Upper lobe of left lung (tissue), 6 donors: ENCODE measurements at regions not wholly inside any gene's neighbourhood (a gene's known extent, or its start where the extent isn't known, plus 50 kb on each side); places are given as distances from the start of the nearest gene placed in this dataset.
"Not testable (repeated sequence)": the region's sequence is repeated elsewhere in the genome, so short reads cannot be mapped to it uniquely, and the experiment has no call there.

ENCODE experiments used
- ATAC-seq, 2 donors: fragments of 200-7000 bp; cut with Tn5 transposase; one replicate each; pipeline ENCODE4 v1.9.1; 2022; ENCODE audit warnings: mild to moderate bottlenecking in 2 of 2, moderate library complexity in 2 of 2; ENCODE audit not compliant: low FRiP score in 2 of 2
- DNase-seq, 2 donors: peaks; one replicate each; pipeline ENCODE4 v3.0.0-alpha.2; 2019 to 2020
- H3K27ac ChIP-seq, 4 donors: fragments of 200-600 bp; sonication (generic); one replicate each; pipeline ENCODE4 v1.5.1; 2016 to 2019
- H3K27me3 ChIP-seq, 4 donors: fragments of 200-600 bp; sonication (generic); one replicate each; pipeline ENCODE4 v1.5.1; 2017 to 2019
- H3K36me3 ChIP-seq, 4 donors: fragments of 200-600 bp; sonication (generic); one replicate each; pipeline ENCODE4 v1.5.1; 2016 to 2019
- H3K4me1 ChIP-seq, 4 donors: fragments of 200-600 bp; sonication (generic); one replicate each; pipeline ENCODE4 v1.5.1; 2018 to 2019
- H3K4me3 ChIP-seq, 4 donors: fragments of 200-600 bp; sonication (generic); one replicate each; pipeline ENCODE4 v1.5.1; 2017 to 2019; ENCODE audit warnings: mild to moderate bottlenecking in 2 of 4, moderate library complexity in 1 of 4
- H3K9me3 ChIP-seq, 4 donors: fragments of 200-600 bp; sonication (generic); one replicate each; pipeline ENCODE4 v1.5.1; 2018 to 2019
- EP300 ChIP-seq, 4 donors: sonication (generic); formaldehyde crosslinking; IDR thresholded peaks; one replicate each; pipeline ENCODE4 v1.5.1; 2017; ENCODE audit warnings: antibody characterized with exemption in 4 of 4, control low read depth in 2 of 4
- POLR2A ChIP-seq, 4 donors: fragments of 450-650 bp; IDR thresholded peaks; one replicate each; pipeline ENCODE4 v1.5.1; 2016 to 2017; ENCODE audit warnings: antibody characterized with exemption in 4 of 4, mild to moderate bottlenecking in 2 of 4
- POLR2AphosphoS5 ChIP-seq, 2 donors: sonication (generic); formaldehyde crosslinking; IDR thresholded peaks; one replicate each; pipeline ENCODE4 v1.5.1; 2017; ENCODE audit warnings: antibody characterized with exemption in 2 of 2
- WGBS, 2 donors: methylation state at CpG; one replicate each; pipeline ENCODE4 v1.1.5; 2017 to 2018; 5-methylcytosine and 5-hydroxymethylcytosine counted together
- TF ChIP-seq, protein P1 (sequence below), 6 experiments: fragments of 450-650 bp in 4 of 6; fragments of 200-600 bp in 2 of 6; sonication (generic) in 2 of 6; IDR thresholded peaks; one replicate each; pipeline ENCODE4 v1.5.1; 2016 to 2019; ENCODE audit warnings: antibody characterized with exemption in 6 of 6
- donor health status: DM: no; HTN: no; CAD: no; lungs with moderate emphysema.
- donor health status: DM: no; HTN: yes; CAD: no; lungs with severe emphysema.

DNA sequence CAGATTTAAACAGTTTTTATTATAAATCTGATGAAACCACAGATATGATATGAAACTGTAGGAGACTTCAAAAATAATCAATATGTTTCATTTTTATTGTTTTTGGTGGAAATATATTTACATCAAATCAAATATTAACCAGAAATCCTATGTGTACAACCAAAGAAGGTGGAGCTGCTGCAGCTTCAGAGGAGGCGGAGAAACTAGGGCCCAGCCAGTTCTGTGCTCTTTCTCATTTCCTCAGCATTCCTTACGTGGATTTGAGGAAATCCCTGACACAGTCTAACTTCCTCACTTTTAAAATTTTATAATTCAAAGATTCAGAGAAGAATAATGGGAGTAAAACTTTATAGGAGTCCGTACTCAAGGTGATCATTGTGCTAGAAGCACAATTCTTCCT lies 610.7 kb upstream of the CPXCR1 start:
- Histone ChIP-seq H3K27me3 (no peaks in the 10 kb centered on the region), H3K27ac (no peak overlapping the region), H3K36me3 (no peaks in the 10 kb centered on the region), H3K4me1 (no peaks in the 10 kb centered on the region), H3K9me3 (no peaks in the 10 kb centered on the region), H3K4me3 (no peak overlapping the region)
- no peak for DNase-seq
- 53 to 66% methylated on average over 3 of the region's 3 CpGs for WGBS, 2 donors
- no peak for TF ChIP-seq POLR2A (IDR thresholded peaks at IDR 0.05)
- TF ChIP-seq POLR2AphosphoS5 (IDR thresholded peaks at IDR 0.05) = no peak
- no peak for ATAC-seq

DNA sequence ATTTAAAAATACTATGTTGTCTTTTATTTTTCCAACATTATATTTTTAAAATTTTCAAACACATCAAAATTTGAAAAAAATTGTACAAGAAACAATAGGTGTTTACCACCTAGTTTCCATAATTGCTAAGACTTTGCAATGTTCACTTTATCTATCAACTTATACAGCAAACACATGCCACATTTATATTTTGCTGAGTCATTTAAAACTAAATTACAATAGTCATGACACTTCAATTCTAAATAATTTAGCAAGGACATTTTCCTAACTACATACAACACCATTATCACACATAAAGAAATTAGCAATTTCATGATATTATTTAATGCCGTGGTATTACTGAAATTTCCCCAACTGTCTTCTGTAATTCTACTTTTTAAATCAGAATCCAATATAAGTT lies 600.4 kb upstream of the CPXCR1 start:
- no peak for ATAC-seq
- H3K4me3 ChIP-seq = no peak overlapping the region
- no peaks in the 10 kb centered on the region for H3K4me1 ChIP-seq
- DNase-seq = no peak
- H3K9me3 ChIP-seq = no peaks in the 10 kb centered on the region
- TF ChIP-seq EP300 (IDR thresholded peaks at IDR 0.05) = no peak
- TF ChIP-seq, protein P1, sequence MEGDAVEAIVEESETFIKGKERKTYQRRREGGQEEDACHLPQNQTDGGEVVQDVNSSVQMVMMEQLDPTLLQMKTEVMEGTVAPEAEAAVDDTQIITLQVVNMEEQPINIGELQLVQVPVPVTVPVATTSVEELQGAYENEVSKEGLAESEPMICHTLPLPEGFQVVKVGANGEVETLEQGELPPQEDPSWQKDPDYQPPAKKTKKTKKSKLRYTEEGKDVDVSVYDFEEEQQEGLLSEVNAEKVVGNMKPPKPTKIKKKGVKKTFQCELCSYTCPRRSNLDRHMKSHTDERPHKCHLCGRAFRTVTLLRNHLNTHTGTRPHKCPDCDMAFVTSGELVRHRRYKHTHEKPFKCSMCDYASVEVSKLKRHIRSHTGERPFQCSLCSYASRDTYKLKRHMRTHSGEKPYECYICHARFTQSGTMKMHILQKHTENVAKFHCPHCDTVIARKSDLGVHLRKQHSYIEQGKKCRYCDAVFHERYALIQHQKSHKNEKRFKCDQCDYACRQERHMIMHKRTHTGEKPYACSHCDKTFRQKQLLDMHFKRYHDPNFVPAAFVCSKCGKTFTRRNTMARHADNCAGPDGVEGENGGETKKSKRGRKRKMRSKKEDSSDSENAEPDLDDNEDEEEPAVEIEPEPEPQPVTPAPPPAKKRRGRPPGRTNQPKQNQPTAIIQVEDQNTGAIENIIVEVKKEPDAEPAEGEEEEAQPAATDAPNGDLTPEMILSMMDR (IDR thresholded peaks at IDR 0.05) = no peak
- no peak for TF ChIP-seq POLR2A (IDR thresholded peaks at IDR 0.05)
- no peaks in the 10 kb centered on the region for H3K36me3 ChIP-seq
- WGBS, 2 donors = 92 to 93% methylated on average over 1 of the region's 1 CpG
- H3K27me3 ChIP-seq = no peaks in the 10 kb centered on the region
- H3K27ac ChIP-seq = no peak overlapping the region

DNA sequence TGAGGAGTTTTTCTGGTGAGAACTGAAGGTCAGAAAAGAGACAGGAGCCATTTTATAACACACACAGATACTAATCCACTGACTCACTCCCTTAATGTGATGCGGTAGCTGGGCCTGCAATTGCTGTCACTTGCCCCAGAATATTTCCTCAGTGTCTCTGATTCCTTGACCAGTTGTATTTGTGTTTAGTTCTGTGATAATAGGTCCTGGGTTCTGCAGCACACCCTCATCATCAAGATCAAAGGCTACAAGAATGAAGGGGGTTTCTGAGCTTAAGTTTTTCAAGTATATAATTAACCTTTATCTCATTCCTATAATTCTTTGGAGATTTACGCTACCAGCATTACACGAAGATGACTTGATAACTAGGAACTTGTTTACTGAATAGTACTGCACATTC lies 576.5 kb upstream of the CPXCR1 start:
- no peak for DNase-seq
- no peaks in the 10 kb centered on the region for H3K36me3 ChIP-seq
- no peaks in the 10 kb centered on the region for H3K4me1 ChIP-seq
- H3K4me3 ChIP-seq = no peak overlapping the region
- TF ChIP-seq EP300 (IDR thresholded peaks at IDR 0.05) = no peak
- TF ChIP-seq, protein P1 (IDR thresholded peaks at IDR 0.05) = no peak
- no peak for TF ChIP-seq POLR2AphosphoS5 (IDR thresholded peaks at IDR 0.05)
- no peak for TF ChIP-seq POLR2A (IDR thresholded peaks at IDR 0.05)
- ATAC-seq = no peak
- no peaks in the 10 kb centered on the region for H3K27me3 ChIP-seq
- H3K27ac ChIP-seq = no peak overlapping the region
- H3K9me3 ChIP-seq = no peaks in the 10 kb centered on the region
- WGBS, 2 donors = 60 to 66% methylated on average over 3 of the region's 3 CpGs

DNA sequence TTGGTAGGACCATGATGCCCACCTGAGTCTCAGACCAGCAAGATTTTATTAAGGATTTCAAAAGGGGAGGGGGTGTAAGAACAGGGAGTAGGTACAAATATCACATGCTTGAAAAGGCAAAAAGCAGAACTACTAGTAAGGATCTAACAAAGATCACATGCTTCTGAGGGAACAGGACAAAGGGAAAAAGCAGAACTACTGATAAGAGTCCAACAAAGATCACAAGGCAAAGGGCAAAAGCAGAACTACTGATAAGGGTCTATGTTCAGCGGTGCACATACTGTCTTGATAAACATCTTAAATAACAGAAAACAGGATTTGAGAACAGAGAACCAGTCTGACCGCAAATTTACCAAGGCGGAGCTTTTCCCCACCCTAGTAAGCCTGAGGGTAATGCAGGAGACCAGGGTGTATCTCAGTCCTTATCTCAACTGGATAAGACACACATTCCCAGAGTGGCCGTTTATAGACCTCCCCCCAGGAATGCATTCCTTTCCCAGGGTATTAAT lies 573.0 kb upstream of the CPXCR1 start:
- 65 to 70% methylated on average over 2 to 4 of the region's 4 CpGs for WGBS, 2 donors
- not testable (repeated sequence) for H3K27ac ChIP-seq, H3K9me3 ChIP-seq, H3K4me1 ChIP-seq, H3K36me3 ChIP-seq, DNase-seq, H3K4me3 ChIP-seq, ATAC-seq, H3K27me3 ChIP-seq

DNA sequence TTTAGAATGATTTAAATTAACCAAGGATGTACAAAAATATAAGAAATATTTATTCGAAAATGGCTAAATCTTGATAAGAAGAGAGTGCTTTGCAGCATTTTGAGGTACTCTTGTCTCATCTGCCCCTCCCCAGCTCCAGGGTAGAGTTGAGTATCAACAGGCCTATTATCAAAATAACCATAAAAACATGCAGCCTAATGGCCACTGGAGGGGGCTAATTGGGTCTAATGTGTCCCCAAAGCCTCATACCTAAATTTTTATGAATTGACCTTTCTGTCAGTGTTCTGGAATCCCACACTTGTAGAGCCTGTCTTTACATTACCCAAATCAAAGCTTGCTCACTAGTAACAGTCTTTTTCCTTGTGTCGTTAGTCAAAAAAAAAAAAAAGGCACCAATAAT lies 544.9 kb upstream of the CPXCR1 start:
- no peak for DNase-seq
- ATAC-seq = no peak
- no peak overlapping the region for H3K27ac ChIP-seq
- no peaks in the 10 kb centered on the region for H3K4me1 ChIP-seq
- TF ChIP-seq, protein P1 (IDR thresholded peaks at IDR 0.05) = no peak
- TF ChIP-seq POLR2A (IDR thresholded peaks at IDR 0.05) = no peak
- H3K4me3 ChIP-seq = no peak overlapping the region
- H3K36me3 ChIP-seq = no peaks in the 10 kb centered on the region
- WGBS, 2 donors = 75 to 87% methylated on average over 2 of the region's 2 CpGs
- H3K9me3 ChIP-seq = no peaks in the 10 kb centered on the region
- no peaks in the 10 kb centered on the region for H3K27me3 ChIP-seq

DNA sequence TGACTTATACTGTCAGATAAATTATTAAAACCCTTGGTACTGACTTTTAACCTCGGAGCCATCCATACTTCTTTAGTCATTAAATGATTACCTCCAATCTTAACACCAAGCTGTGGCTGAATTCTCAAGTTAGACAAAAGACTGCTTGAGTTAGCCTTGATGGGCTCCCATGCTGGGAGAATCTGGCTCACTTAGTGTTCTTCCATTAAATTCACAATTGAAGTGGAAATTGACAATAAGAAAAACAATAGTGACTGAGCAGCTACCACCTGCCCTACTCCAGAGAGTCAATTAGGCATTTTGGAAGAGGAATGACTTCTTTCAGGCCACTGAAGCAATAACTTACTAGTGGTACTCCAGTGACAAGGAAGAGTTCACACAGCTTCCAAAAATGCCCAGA lies 503.0 kb upstream of the CPXCR1 start:
- ATAC-seq = no peak
- no peak for DNase-seq
- TF ChIP-seq, protein P1 (IDR thresholded peaks at IDR 0.05) = no peak
- TF ChIP-seq POLR2A (IDR thresholded peaks at IDR 0.05) (no peak), POLR2AphosphoS5 (IDR thresholded peaks at IDR 0.05) (no peak), EP300 (IDR thresholded peaks at IDR 0.05) (no peak)
- Histone ChIP-seq H3K9me3 (no peaks in the 10 kb centered on the region), H3K27ac (no peak overlapping the region), H3K27me3 (no peaks in the 10 kb centered on the region), H3K36me3 (no peaks in the 10 kb centered on the region), H3K4me1 (no peaks in the 10 kb centered on the region), H3K4me3 (no peak overlapping the region)
- 38 to 50% methylated on average over 1 of the region's 1 CpG for WGBS, 2 donors
